ENCODE measurements at regions not wholly inside any gene's neighbourhood (a gene's known extent, or its start where the extent isn't known, plus 50 kb on each side); places are given as distances from the start of the nearest gene placed in this dataset.

DNA sequence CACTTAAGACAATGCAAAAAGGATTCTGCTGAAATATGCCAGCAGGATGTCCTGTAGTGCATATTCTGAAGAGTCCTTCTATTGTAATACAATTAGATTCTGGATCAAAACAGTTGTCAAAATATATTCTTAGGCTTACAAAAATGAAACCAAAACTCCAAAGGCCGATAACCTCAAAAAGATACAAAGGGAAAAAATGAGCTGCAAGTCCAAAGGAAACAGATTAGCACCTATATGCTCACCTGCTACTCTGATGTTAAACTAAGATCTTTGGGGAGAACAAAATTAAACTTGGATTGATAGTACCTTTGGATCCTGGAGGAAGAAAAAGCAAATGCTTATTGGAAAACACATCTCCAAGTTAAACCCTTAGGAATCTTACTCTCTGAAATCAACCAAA is 397.1 kb downstream of the SPATA31D1 start:
- no peak for DNase-seq (ENCODE audit: low spot score)
- Histone ChIP-seq H3K4me1 (no peaks in the 10 kb centered on the region), H3K27me3 (no peaks in the 10 kb centered on the region), H3K36me3 (no peaks in the 10 kb centered on the region), H3K9me3 (peaks cover 0 to 6% of the 10 kb centered on the region in 2 donors), H3K4me3 (no peak overlapping the region), H3K27ac (no peak overlapping the region)
- TF ChIP-seq, protein P1, sequence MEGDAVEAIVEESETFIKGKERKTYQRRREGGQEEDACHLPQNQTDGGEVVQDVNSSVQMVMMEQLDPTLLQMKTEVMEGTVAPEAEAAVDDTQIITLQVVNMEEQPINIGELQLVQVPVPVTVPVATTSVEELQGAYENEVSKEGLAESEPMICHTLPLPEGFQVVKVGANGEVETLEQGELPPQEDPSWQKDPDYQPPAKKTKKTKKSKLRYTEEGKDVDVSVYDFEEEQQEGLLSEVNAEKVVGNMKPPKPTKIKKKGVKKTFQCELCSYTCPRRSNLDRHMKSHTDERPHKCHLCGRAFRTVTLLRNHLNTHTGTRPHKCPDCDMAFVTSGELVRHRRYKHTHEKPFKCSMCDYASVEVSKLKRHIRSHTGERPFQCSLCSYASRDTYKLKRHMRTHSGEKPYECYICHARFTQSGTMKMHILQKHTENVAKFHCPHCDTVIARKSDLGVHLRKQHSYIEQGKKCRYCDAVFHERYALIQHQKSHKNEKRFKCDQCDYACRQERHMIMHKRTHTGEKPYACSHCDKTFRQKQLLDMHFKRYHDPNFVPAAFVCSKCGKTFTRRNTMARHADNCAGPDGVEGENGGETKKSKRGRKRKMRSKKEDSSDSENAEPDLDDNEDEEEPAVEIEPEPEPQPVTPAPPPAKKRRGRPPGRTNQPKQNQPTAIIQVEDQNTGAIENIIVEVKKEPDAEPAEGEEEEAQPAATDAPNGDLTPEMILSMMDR (IDR thresholded peaks at IDR 0.05), result no peak

DNA sequence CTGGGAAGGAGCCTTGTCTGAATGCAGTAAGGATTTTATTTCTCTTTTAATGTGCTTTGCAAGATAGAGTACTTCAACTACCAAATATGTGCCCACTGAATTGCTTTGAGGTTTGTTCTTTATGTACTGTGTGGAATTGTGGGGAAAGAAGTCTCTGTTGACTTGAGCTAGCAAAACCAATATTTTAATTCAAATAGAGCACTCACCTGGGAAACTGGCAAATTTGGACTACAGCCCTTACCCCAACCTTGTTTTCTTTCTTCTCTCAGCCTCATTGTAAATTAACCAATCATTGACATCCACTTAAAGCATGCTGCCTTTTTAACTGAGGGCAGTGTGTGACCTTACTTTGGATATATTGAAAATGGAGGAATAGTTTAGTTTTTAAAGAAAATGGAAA is 409.0 kb downstream of the SPATA31D1 start:
- H3K27ac ChIP-seq, result no peak overlapping the region
- H3K4me3 ChIP-seq, result no peak overlapping the region
- TF ChIP-seq, protein P1 (IDR thresholded peaks at IDR 0.05), result no peak
- DNase-seq (ENCODE audit: low spot score), result no peak
- no peaks in the 10 kb centered on the region for H3K9me3 ChIP-seq
- no peaks in the 10 kb centered on the region for H3K36me3 ChIP-seq
- H3K27me3 ChIP-seq, result no peaks in the 10 kb centered on the region
- H3K4me1 ChIP-seq, result no peaks in the 10 kb centered on the region

DNA sequence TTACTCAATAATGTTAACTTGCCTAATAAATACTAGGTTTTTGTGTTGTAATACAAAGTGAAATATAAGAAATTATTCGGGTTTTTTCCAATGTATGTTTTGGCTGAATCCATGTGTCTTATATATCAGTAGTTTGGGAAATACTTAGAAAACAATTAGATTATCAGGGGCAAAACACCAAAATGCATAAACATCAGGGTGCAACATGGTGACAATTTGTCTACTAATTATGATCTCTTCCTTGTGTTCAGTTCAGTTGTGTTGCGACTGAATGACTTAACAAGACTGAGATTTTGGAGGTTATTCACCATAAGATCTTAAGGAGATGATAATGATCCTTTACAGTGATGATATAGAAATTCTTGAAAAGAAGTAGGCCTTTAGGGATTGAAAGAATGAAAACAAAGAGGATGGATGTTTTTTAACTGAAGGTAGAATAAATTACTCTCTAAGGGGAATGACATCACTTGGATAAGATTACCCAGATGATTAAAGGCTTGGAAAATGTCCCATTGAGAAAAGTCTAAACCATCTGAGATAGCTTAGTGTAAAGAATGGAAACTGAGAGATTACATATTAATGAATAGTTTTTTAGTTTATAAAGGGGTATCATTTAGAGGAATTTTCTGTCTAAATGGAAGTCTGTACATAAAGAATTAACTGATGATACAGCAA is 415.8 kb downstream of the SPATA31D1 start:
- Histone ChIP-seq H3K27me3 (no peaks in the 10 kb centered on the region), H3K4me3 (no peak overlapping the region), H3K4me1 (no peaks in the 10 kb centered on the region), H3K27ac (no peak overlapping the region), H3K9me3 (no peaks in the 10 kb centered on the region), H3K36me3 (no peaks in the 10 kb centered on the region)
- TF ChIP-seq, protein P1 (IDR thresholded peaks at IDR 0.05), result no peak
- DNase-seq (ENCODE audit: low spot score), result no peak

DNA sequence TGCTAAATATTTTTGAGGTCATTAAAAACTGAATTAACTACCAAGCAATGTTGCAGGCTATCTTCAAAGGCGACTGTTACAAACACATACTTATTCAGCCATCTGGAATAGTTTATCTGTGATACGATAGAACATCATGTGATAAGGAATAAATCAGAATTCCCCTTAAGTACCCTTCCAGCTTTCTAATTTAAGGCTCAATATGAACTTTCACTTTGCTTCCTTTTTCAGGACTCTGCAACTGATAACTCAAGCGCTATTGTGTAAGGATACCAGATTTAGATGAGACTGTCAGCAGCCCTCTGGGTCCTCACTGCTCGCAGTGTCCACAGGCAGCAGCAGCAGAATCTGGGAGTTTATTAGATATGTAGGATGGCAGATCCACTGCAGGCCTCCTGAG is 416.3 kb downstream of the SPATA31D1 start:
- H3K36me3 ChIP-seq, result no peaks in the 10 kb centered on the region
- no peak for DNase-seq (ENCODE audit: low spot score)
- H3K27ac ChIP-seq, result no peak overlapping the region
- TF ChIP-seq, protein P1 (IDR thresholded peaks at IDR 0.05), result no peak
- H3K27me3 ChIP-seq, result no peaks in the 10 kb centered on the region
- H3K9me3 ChIP-seq, result no peaks in the 10 kb centered on the region
- H3K4me1 ChIP-seq, result no peaks in the 10 kb centered on the region
- H3K4me3 ChIP-seq, result no peak overlapping the region

DNA sequence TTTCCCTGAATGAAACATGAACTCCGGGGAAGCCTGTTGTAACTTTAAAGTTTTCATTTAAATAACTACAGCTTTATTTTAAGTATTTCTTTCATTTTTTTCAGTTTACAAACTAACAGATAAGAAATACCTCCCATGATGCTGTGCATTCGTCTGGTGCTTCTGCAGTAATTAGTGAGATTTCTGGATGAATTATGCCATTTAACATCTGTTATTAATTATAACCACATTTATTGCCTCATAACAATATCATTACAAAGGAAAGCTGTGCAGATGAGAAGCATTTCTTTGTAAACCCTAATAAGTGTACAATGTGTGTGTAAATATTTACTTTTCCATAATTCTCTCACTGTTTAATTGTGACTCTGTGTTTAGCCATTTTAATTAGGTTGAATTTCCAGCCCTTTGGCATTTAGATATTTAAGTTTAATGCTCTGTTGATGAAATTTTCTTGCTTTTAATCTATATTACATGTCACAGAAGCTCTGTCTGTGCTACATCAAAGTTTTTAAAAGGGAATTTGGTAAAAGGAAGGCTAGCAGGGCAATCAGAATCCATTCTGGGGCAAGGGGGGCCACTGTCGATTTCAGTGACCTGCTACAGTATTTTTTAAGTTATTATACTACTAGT is 418.0 kb downstream of the SPATA31D1 start:
- H3K36me3 ChIP-seq, result no peaks in the 10 kb centered on the region
- no peak overlapping the region for H3K4me3 ChIP-seq
- TF ChIP-seq, protein P1 (IDR thresholded peaks at IDR 0.05), result no peak

More for the DNA sequence above, 418.0 kb downstream of the SPATA31D1 start:
- DNase-seq (ENCODE audit: low spot score), result no peak
- Histone ChIP-seq H3K9me3 (no peaks in the 10 kb centered on the region), H3K27me3 (no peaks in the 10 kb centered on the region), H3K27ac (no peak overlapping the region), H3K4me1 (no peaks in the 10 kb centered on the region)

All from right atrium auricular region (tissue), 2 donors.